Fibroblast of skin of left quadriceps (primary cell): ENCODE measurements at regions not wholly inside any gene's neighbourhood (a gene's known extent, or its start where the extent isn't known, plus 50 kb on each side); places are given as distances from the start of the nearest gene placed in this dataset.
A peak's percentile ranks its signal among the peaks of the same experiment; 100 is the strongest.

ENCODE experiments used
- DNase-seq, 2 experiments: peaks; one replicate each; pipeline ENCODE4 v3.0.0-alpha.2; 2013; ENCODE audit warnings: low read depth in 2 of 2

DNA sequence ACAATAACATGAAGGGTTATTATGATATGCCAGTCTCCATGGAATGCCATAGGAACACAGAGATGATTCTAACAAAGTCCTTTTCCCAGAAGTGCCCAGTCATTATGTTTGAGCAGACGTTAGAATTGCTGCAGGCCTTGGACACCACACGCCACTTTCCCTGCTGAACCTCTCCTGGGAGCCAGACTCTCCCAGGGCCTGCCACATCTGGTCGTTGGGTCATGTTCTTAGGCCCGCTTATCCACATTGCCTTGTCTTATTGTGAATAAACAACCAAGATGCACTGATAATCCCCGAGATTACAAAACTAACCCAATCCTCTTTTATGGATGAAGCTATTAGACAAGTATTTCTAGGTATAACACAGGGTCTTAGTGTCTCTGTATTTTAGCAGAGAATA is 276.5 kb upstream of the CITED2 start:
- no peak for DNase-seq

DNA sequence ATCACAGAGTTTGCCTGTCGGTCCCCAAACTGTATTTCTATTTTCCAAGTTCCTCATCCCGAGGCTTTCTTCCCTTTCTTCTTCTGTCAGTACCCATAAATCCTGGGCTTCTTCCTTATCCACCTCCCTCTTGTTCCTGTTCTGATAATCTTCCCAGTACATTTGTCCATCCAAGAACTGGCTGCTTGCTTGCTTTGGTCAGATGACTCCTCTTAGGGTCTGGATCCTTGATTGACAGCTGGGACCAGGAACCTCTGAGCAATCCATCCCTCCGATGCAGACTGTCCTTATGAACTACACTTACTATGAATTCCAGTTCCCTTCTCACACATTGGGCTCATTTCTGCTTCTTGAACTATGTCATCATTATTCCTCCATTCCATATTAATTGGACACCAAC is 275.3 kb upstream of the CITED2 start:
- no peak for DNase-seq

DNA sequence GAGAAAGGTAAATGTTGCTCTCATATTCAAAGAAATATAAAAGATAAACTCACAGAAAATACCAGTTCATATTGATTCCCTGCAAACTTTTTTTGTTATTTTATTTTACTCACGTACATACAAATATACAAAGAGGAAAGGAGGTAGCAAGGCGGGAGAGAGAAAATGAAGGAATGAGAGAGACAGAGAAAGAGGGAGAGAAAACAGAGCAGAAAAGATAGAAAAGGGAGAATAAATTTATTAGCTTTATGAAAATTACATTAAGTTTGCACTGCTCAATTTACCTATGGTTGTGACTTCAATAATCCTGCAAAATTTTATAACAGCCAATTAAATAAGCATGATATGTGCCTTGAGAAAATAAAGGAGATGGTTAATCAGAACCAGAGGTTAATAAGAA is 274.7 kb upstream of the CITED2 start:
- DNase-seq: no peak

DNA sequence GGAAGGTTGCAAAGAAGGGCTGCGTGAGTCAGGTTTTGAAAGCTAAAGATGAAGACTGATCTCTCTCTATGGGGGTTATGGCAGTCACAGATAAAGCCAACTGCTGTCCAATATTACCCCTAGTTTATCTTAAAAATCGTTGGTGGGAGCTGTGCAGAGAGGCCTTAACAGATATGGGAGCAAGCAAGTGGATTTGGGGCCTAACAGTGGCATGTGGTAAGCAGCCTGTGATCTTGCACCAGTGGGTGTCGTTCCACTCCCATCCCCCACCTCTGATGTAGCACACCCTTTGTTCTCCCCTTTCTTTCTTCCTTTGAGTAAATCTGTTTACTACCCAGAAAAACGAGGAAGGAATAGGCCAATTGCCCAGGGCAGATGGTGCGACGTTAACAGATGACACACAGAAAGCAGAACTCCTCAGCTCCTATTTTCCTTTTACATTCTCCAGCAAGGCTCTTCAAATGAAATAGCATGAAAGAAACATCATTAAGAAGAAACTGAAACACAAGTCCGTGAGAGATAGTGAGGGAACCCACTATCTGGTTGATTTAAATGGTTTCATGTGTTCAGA is 274.1 kb upstream of the CITED2 start:
- DNase-seq: no peak

DNA sequence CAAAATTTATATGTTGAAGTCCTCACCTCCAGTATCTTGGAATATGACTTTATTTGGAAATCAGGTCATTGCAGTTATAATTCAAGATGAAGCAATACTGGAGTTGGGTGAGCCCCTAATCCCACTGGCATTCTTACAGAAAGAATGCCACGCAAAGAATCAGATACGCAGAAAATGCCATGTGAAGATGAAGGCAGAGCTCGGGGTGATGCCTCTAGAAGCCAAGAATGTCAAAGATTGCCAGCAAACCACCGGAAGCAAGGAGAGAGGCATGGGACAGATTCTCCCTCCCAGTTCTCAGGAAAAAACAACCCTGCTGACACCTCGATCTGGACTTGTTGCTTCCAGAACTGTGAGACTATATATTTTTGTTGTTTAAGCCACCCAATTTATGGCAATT is 273.4 kb upstream of the CITED2 start:
- DNase-seq: no peak

DNA sequence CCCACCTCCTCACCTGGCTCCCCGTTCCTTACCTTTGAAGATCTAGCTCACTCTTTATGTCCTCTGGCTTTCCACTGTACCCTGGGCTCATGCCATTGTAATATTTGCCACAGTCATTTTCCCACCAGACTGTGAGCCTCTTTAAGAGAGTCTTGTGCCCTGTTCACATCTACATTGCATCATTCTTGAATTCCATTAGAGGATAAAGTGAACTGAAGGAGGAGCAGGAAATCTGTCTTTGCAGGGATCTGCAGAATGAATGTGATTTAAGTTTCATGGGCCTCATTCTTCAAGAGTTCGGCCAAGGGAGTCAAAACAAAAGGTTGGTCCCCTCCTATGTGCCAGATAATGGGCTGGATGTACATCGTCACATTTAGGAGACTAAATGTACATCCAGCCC is 272.6 kb upstream of the CITED2 start:
- DNase-seq: no peak

DNA sequence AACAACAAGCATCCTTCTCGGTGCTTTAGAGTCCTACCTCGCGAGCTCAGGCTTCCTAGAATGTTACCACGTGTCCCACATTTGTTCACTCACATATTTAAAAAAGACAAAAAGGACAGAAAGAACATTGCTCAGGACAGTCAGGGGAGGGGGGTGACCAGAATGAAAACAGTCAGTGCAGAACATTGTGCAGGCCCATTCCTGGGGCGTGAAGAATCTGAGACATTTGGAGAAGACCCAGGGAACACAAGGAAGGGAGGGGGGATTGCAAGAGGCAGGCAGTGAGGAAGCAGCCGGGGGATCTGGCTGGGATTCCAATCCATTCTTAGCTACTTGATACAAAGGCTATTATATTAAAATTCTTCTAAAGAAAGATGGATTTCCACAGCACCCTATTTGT is 270.4 kb upstream of the CITED2 start:
- peak; percentile 30 to 32 for DNase-seq

DNA sequence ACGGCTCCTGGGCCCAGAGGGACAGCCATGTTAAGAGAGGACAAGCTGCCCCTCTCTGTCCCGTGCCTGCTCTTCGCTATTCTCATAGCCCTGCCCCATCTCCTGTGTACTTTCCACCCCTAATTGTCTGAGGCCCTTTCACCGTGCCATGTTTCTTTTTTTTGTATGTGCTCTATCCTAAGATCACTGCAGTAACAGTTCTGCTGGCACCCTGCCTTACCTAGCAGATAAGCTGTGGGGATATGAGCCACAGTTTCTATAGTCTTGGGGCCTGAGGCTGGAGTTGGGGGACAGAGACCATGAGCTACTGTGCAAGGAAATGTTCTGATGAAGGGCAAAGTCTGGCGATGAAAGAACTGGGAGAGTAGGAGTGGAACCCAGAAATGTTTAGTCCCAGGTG is 269.5 kb upstream of the CITED2 start:
- DNase-seq: no peak

DNA sequence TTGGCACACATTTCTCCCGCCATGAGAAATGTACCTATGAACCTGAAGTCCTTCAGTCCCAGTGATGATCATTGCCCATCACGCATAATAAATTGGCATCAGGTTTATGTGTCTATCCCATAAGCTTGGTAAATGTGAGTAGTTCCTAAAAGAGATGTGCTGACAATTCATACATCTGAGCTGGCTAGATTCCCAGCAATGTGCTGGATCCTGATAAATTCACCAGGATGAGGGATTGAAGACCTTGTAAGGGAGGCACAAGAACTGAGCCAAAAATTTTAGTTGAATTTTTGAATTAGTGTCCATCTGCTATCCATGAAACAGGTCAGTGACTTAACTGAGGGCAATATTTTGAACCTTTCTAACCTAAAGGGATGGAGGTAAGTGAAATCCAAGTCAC is 267.9 kb upstream of the CITED2 start:
- no peak for DNase-seq

DNA sequence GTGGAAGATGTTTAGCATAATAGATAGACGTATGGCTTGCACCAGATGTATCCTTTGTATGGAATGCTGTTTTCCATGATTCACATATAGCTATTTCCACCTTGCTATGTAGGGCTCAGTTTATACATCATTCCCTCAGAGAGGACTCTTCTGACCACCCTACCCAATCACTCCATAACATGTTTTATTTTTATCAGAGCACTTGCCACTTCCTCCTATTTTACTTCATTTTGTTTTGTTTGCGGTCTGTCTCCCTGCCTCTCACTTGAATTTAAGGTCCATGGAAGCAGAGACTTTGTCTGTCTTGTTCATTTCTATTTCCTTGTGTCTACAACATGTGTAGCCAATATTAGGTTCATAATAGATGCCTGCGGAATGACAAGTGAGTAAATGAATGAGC is 266.9 kb upstream of the CITED2 start:
- DNase-seq: no peak

DNA sequence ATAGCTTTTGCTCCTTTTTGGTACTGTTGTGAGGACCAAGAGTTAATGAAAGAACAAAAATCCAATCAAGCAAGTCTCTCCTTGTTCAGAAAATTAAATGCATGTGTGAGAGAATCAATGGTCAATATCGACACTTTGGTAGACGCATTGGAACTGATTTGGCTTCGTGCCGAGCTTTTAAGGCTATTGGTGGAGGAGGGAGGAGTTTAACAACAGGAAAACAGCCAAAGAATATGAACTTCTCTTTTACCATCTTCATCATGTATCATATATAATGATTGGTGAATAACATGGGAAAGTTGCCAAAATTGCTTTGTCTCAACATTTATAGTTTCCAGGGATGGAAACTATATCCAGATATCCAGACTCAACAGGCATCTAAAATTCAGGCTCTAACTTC is 266.5 kb upstream of the CITED2 start:
- DNase-seq: no peak

DNA sequence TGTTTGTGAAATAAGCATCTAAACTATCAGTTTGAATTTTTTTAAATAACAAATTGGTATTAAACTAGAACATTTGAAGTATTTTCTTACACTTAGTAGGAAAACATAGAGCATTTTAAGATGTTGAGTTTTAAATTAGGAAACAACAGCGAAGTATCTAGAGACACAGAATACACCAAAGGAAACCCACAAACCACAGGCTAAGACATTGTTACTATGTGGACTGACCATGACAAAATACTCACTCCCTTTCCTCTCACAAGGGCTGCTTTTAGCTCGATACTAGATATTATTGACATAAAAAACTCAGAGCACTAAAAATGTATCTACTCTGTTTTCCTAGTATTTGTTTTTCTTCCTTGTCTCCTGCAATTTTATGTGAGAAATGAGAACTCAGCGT is 266.0 kb upstream of the CITED2 start:
- no peak for DNase-seq

DNA sequence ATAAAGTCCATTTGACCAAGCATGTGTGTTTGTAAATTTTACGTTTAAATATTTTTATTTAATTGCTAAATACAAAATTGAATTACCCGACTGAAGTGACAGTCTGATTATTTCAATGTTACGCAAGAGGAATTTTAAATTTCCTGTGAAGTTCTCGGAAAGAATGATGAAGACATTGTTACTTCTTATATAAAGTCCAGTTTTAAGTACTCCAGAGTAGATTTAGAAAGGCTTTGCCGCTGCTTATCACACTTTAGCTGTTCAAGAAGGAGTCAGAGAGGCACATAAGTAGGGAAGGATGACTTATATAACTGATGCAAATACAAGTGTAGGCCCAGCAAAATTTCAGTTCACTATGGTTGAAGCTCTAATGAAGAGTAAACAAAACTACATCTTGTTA is 265.1 kb upstream of the CITED2 start:
- no peak for DNase-seq

DNA sequence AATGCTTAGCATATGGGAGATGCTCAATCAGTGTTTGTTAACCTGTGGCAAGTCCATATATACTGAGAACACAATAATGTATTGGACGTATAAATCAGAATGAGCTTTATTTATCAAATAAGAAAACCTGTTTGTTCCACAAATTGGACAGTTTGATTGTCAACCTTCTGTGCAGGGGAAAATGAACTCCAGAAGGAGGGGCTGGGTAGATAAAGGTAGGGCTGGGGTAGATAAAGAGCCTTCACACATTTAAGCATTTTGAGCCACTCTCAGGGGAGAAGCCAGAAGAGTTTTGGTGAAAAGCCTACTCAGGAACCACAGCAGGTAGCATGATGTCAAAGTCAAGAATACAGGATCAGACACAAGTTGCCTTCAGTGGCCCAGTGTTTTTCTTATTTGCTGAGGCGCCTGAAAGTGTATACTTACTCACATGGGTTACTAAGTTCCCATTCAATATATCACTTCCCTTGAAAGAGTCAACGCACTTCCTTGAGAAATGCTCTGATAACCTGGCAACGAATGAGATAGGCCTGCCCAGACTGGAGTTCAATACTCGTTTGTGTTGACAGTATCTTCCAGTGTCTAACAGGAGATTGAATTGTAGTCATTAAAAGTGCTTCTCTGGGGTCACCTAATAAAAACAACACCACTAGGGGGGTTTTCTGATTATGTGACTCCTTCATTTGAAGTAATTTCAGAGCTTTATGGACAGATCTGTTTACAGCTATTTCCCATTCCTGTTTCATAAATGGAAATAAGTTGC is 263.9 kb upstream of the CITED2 start:
- no peak for DNase-seq

DNA sequence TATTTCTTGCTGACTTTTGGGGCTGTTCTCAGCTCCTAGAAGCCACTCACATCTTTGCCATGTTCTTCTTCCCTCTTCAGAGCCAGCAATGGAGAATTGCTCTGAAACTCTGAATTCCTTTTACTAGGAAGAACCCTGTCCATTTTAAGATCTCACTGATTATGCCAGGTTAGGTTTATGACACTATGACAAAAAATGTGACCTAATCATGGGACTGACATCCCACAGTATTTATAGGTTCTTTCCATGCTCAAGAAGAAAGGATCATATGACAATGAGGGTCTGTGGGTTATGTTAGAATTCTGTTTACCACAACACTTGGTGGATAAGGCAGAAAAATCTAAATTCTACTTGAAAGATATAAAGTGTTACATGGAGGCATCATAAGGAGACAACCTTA is 263.3 kb upstream of the CITED2 start:
- DNase-seq: no peak

DNA sequence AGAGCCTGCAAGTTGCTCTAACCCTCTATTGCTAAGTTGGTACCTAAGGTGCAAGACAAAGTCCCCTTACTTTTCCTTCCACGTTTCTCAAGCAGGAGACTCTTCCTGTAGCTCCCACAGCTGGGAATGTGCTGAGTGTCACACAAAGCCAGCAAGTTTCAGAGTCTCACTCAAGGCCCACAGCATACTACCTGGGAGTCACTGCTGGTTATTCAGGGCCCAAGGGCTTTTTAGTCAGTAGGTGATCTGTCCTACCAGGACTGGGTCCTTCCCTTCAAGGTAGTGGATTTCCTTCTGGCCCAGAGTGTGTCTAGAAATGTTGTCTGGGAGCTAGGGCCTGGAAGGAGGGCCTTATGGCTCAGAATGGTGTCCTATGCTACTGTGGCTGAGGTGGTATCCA is 261.9 kb upstream of the CITED2 start:
- DNase-seq: no peak

DNA sequence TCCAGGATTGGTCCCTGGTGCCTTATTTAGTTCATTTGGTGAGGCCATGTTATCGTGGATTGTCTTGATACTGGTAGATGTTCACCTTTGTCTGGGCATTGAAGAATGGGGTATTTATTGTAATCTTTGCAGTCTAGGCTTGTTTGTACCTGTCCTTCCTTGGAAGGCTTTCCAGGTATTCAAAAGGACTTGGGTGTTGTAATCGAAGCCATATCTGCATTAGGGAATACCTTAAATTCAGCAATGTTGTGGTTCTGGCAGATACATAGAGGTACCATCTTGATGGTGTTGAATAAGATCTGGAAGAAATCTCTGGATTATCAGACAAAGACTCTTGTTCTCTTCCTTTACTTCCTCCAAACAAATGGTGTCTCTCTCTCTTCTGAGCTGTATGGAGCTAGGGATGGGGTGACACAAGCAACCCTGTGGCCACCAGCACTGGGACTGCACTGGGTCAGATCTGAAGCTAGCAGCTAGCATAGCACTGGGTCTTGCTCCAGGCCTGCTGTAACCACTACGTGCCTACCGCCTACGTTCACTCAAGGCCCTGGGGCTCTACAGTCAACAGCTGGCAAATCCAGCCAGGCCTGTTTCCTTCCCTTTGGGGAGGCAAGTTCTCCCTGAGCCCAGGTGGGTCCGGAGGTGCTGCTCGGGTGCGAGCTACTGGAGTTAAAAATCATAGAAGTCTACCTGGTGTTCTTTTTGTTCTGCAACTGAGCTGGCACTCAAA is 261.1 kb upstream of the CITED2 start:
- DNase-seq: no peak

DNA sequence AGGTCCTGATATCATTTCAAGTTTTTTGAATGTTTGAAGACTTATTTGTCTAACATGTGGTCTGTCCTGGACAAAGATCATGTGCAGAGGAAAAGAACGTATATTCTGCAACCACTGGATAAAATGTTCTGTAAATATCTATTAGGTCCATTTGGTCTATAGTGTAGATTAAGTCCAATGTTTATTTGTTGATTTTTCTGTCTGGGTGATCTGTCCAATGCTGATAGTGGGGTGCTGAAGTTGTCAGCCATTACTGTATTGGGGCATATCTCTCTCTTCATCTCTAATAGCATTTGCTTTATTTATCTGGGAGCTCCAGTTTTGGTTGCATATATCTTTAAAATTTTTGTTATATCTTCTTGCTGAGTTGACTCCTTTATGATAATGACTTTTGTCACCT is 258.4 kb upstream of the CITED2 start:
- no peak for DNase-seq

DNA sequence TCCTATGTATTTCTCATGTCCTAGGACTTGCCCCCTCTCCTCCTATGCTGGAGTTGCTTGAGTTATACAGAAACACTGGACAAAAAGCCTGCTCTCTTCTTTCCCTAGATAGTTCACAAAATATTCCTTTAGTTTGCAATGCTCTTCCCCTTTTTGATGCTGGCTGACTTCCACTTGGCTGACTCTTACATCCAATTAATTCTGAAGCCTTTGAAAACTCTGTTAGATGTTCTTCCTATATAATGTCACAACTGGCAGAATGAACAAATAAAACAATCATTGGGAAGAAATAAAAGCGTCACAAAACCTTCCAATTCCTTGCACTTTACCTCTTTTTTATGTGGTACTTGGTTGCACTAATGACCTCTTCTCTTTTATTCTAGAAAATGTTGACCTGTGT is 253.8 kb upstream of the CITED2 start:
- DNase-seq: no peak

DNA sequence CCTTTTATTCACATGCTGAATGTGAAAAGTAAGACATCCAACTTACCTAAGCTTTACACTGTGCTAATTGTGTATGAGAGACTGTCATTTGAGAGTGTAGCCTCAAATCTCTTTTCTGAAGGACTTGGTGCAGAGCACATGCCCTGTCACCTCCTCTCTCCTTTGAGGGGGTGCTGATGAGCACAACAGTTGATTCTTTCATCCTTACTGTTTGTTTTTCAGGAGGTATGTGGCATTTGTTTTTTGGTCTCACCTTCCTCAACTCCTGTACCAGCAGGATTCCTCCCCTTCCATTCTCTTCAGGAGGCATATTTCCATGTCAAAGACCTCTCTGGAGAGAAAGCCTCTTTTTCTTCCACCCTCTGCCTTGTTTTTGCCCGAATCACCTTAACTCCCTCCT is 252.6 kb upstream of the CITED2 start:
- DNase-seq: no peak

DNA sequence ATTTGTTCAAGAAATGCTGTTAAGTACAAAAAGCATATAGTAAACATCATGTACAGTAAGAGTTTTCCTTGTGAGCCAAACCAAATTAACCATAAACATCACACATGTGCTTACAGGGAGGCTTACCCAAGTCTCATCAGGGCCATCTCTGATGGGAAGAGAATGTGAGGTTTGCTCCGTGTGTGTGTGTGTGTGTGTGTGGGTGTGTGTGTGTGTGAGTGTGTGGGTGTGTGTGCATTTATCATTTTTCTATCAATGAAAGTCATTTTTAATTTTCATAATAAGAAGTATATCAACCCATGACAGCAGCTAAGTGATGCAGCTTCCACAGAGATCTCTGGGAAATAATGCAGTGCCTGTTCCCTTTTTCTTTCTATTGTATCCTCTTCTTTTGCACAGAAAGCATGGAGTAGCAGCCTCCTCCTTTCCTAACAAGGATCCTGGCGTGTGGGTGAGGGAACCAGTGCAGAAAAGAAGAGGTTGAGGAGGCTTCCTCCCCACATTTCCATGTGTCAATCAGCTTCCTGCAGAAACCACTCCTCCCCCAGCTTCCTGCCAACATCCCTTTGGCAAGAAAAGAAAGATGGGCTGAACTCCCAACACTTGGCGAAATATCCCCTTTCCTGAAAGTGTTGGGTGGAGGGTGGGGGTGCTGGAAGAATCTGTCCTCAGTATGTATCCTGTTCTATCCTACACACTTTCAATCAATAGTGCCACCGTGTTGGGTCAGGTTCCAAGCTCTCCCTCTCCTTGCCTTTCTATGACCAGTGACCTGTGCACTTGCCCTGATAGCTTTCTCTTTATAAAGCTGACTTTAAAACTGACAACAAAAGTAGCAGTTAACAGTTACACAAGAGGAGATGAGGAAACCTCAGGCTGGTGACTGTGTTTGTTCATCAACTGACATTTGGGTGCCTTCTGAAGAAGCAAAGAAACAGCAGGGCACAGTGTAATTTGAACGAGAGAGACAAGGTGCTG is 251.8 kb upstream of the CITED2 start:
- no peak for DNase-seq
